HepG2 (cell line): ENCODE measurements at regions not wholly inside any gene's neighbourhood (a gene's known extent, or its start where the extent isn't known, plus 50 kb on each side); places are given as distances from the start of the nearest gene placed in this dataset.

Experiments
- ATAC-seq: fragments of 200-7000 bp; cut with Tn5 transposase; 3 replicates; pipeline ENCODE4 v1.9.1; 2020; ENCODE audit warnings: mild to moderate bottlenecking, moderate library complexity
- BruUV-seq: library from RNA; stranded (reverse); fragments of 400-500 nt; replicated peaks from 2 replicates; lab custom pipeline; 2021; lab: Mats Ljungman, UMichigan
- CTCF ChIA-PET: fragments of 300-600 bp; formaldehyde crosslinking; extraction: SDS; loops from one replicate; lab custom pipeline; 2021; ENCODE audit warnings: low total read pairs, inconsistent platforms, low intra/inter-chr PET ratio; lab: Yijun Ruan, JAX
- POLR2A ChIA-PET: fragments of 350-600 bp; sonication (Branson Sonifier 250); formaldehyde crosslinking; loops from one replicate; lab custom pipeline; 2020; ENCODE audit warnings: antibody characterized with exemption, inconsistent platforms; lab: Yijun Ruan, JAX
- DNase-seq: peaks from one replicate; pipeline ENCODE4 v3.0.0-alpha.2; 2015; ENCODE audit warnings: low spot score
- FAIRE-seq: peaks from 3 replicates; lab custom pipeline; 2011; peaks lifted over from hg19 to GRCh38; lab: Jason Lieb, UNC
- H2AFZ ChIP-seq: one replicate; pipeline ENCODE4 v1.6.1; 2011; ENCODE audit warnings: low read length, inconsistent platforms
- H3K27ac ChIP-seq: fragments of 300-600 bp; 3 replicates; pipeline ENCODE4 v1.8.0; 2011; ENCODE audit warnings: mixed run types, mild to moderate bottlenecking, mixed read lengths, low read length, inconsistent platforms; ENCODE audit not compliant: insufficient read depth; ENCODE audit errors: extremely low read length
- H3K27me3 ChIP-seq, 2 experiments: fragments of 200-600 bp in 1 of 2; 2 replicates in 1 of 2; 3 replicates in 1 of 2; pipeline versions ENCODE4 v1.6.0 to v1.8.0; 2011; ENCODE audit warnings: low read length in 2 of 2, mild to moderate bottlenecking in 2 of 2, moderate library complexity in 2 of 2, inconsistent platforms in 1 of 2; ENCODE audit not compliant: insufficient read depth in 2 of 2, control insufficient read depth in 1 of 2
- H3K36me3 ChIP-seq, 2 experiments: fragments of 200-600 bp in 1 of 2; replicated peaks in 1 of 2; 2 replicates in 1 of 2; 3 replicates in 1 of 2; pipeline versions ENCODE4 v1.5.1 to v1.8.0; 2011; ENCODE audit warnings: low read length in 2 of 2, inconsistent platforms in 1 of 2; ENCODE audit not compliant: insufficient read depth in 2 of 2, control insufficient read depth in 1 of 2
- H3K4me1 ChIP-seq: 2 replicates; pipeline ENCODE4 v1.5.1; 2012; ENCODE audit warnings: low read length, inconsistent platforms; ENCODE audit not compliant: insufficient read depth
- H3K4me2 ChIP-seq: 2 replicates; pipeline ENCODE4 v1.6.0; 2011; ENCODE audit warnings: low read depth, low read length, inconsistent platforms
- H3K4me3 ChIP-seq, 3 experiments: fragments of 200-600 bp in 1 of 3; sonication (generic), shearing (Covaris generic) in 1 of 3; replicated peaks in 1 of 3; 2 replicates each; pipeline ENCODE4 v1.5.1; 2011 to 2016; ENCODE audit warnings: low read length in 3 of 3, inconsistent platforms in 2 of 3, low read depth in 2 of 3, mild to moderate bottlenecking in 2 of 3, control low read depth in 1 of 3, mixed read lengths in 1 of 3; ENCODE audit not compliant: insufficient read depth in 1 of 3
- H3K79me2 ChIP-seq: one replicate; pipeline ENCODE4 v1.6.1; 2011; ENCODE audit warnings: low read length, inconsistent platforms; ENCODE audit not compliant: insufficient read depth
- H3K9ac ChIP-seq: 2 replicates; pipeline ENCODE4 v1.6.0; 2011; ENCODE audit warnings: mild to moderate bottlenecking, low read depth, low read length, inconsistent platforms; ENCODE audit not compliant: insufficient read depth
- H3K9me3 ChIP-seq: 2 replicates; pipeline ENCODE4 v1.5.1; 2012; ENCODE audit warnings: mild to moderate bottlenecking, low read length
- H4K20me1 ChIP-seq: 2 replicates; pipeline ENCODE4 v1.6.0; 2011; ENCODE audit warnings: inconsistent platforms, mild to moderate bottlenecking, low read length, moderate library complexity; ENCODE audit not compliant: insufficient read depth
- CTCF ChIP-seq: sonication (generic); formaldehyde crosslinking; IDR thresholded peaks from 2 replicates; pipeline ENCODE4 v1.5.0; 2020; ENCODE audit warnings: mild to moderate bottlenecking, missing genetic modification reagents, moderate library complexity
- HMGXB3 ChIP-seq: sonication (generic); formaldehyde crosslinking; IDR thresholded peaks from 2 replicates; pipeline ENCODE4 v1.4.0; 2020; ENCODE audit warnings: missing genetic modification reagents, borderline replicate concordance
- MXD3 ChIP-seq: IDR thresholded peaks from 2 replicates; pipeline ENCODE4 v1.6.1; 2016; ENCODE audit warnings: mild to moderate bottlenecking, missing biosample characterization, missing genetic modification reagents
- STAG1 ChIP-seq: sonication (generic); formaldehyde crosslinking; IDR thresholded peaks from 2 replicates; pipeline ENCODE4 v1.4.0; 2020; ENCODE audit warnings: missing genetic modification reagents
- ZEB1 ChIP-seq: IDR thresholded peaks from 2 replicates; pipeline ENCODE4 v1.6.1; 2012; ENCODE audit warnings: mild to moderate bottlenecking, low read depth, inconsistent platforms; ENCODE audit not compliant: insufficient replicate concordance
- ZNF18 ChIP-seq: sonication (generic); formaldehyde crosslinking; IDR thresholded peaks from 2 replicates; pipeline ENCODE4 v1.8.0; 2022; ENCODE audit warnings: mild to moderate bottlenecking, missing genetic modification reagents; ENCODE audit not compliant: insufficient replicate concordance
- ZNF644 ChIP-seq: IDR thresholded peaks from 2 replicates; pipeline ENCODE4 v1.6.1; 2016; ENCODE audit warnings: low read depth
- ZNF720 ChIP-seq: sonication (generic); formaldehyde crosslinking; IDR thresholded peaks from 2 replicates; pipeline ENCODE4 v1.4.0; 2020; ENCODE audit warnings: missing genetic modification reagents
- WGBS: methylation state at CpG from one replicate; pipeline ENCODE4 v1.1.6; 2017; ENCODE audit warnings: low lambda C conversion rate; 5-methylcytosine and 5-hydroxymethylcytosine counted together
- in situ Hi-C: cut with HindIII; loops from 2 replicates; pipeline ENCODE4 v1.10.0; 2017; ENCODE audit warnings: low pct_unique_long_range_greater_than_20kb; ENCODE audit not compliant: extremely low pct_ligation_motif_present
- intact Hi-C: fragments of 100-400 bp; cut with micrococcal nuclease; formaldehyde crosslinking; loops from one replicate; pipeline ENCODE4 v1.10.0; 2022; ENCODE audit not compliant: unreplicated experiment

GRCh38 chr10:78225594-78225993 lies 191.9 kb downstream of the RPS24 start:
- Histone ChIP-seq H3K27ac (no peak overlapping the region), H3K27me3 (peaks cover 0 to 16% of the 10 kb centered on the region in 2 experiments; a peak in 2 of 5 replicates), H3K4me3 (no peak overlapping the region), H2AFZ (no peak overlapping the region), H3K36me3 (no peaks in the 10 kb centered on the region), H3K9ac (no peak overlapping the region), H3K4me1 (no peaks in the 10 kb centered on the region), H3K9me3 (no peaks in the 10 kb centered on the region), H3K79me2 (no peaks in the 10 kb centered on the region), H3K4me2 (no peak overlapping the region), H4K20me1 (no peaks in the 10 kb centered on the region)
- intact Hi-C loops: no loop called here
- no TSS peak for BruUV-seq
- TF ChIP-seq CTCF (CRISPR knock-in tag): no peak
- TF ChIP-seq ZEB1: no peak
- TF ChIP-seq ZNF18 (CRISPR knock-in tag): no peak
- no peak for TF ChIP-seq MXD3 (CRISPR knock-in tag)
- TF ChIP-seq STAG1 (CRISPR knock-in tag): no peak
- TF ChIP-seq ZNF720 (CRISPR knock-in tag): no peak
- TF ChIP-seq ZNF644: no peak
- no peak for TF ChIP-seq HMGXB3
- ChIA-PET POLR2A (no interaction called here), CTCF (no interaction called here)
- DNase-seq (no peak), FAIRE-seq (no peak), ATAC-seq (no peak)
- WGBS: 48% methylated on average over 6 of the region's 10 CpGs
- in situ Hi-C loops: no loop called here
